Hematopoietic multipotent progenitor cell treated with erythropoietin and hydrocortisone succinate and interleukin-3 and kit ligand, for 6 days (in vitro differentiated cells): ENCODE measurements at regions not wholly inside any gene's neighbourhood (a gene's known extent, or its start where the extent isn't known, plus 50 kb on each side); places are given as distances from the start of the nearest gene placed in this dataset.
"Not testable (repeated sequence)": the region's sequence is repeated elsewhere in the genome, so short reads cannot be mapped to it uniquely, and the experiment has no call there.

Source experiments
- DNase-seq: peaks from one replicate; pipeline ENCODE4 v3.0.0-alpha.2; 2015

DNA sequence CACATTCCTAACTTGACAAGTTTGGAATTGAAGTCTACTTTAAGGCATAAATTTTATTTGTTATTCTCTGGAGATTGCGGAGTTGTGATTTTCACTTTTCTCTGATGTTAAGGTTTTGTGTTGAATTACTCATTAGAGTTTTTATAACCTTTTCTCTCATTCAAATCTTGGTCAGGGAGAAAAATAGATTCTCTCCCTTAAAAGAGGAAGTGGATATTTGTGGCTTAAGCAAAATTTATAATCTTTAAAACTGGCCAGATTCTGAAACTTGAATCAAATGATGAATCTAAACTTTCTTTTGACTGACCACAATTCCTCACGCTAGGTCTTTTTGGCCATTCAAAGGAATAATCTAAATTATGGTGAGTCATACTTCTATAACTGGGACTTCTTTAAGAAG, 361.4 kb downstream of the TEX13C start:
- no peak for DNase-seq

DNA sequence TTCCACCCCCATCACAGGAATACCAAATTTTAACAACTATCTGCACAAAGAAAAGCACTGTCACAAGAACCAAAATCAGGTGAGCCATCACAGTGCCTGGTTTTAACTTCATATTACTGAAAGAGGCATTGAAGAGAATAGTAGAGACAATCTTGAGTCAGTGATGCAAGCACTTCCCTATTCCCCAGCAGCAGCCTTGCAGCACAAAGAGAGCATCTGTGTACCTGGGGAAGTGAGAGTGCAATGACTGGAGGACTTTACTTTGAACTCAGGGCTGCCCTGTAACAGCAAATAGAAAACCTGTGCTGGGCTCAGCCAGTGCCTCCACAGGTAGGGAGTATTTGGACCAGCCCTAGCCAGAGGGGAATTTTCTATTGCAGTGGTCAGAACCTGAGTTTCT, 361.8 kb downstream of the TEX13C start:
- no peak for DNase-seq

DNA sequence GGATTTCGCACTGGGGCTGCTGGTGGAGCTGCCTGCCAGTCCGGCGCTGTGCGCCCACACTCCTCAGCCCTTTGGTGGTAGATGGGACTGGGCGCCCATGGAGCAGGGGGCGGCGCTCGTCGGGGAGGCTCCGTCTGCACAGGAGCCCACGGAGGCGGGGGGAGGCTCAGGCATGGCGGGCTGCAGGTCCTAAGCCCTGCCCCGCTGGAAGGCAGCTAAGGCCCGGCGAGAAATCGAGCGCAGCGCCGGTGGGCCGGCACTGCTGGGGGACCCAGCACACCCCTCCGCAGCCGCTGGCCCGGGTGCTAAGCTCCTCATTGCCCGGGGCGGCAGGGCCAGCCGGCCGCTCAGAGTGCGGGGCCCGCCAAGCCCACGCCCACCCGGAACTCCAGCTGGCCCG, 370.9 kb downstream of the TEX13C start:
- DNase-seq: not testable (repeated sequence)

DNA sequence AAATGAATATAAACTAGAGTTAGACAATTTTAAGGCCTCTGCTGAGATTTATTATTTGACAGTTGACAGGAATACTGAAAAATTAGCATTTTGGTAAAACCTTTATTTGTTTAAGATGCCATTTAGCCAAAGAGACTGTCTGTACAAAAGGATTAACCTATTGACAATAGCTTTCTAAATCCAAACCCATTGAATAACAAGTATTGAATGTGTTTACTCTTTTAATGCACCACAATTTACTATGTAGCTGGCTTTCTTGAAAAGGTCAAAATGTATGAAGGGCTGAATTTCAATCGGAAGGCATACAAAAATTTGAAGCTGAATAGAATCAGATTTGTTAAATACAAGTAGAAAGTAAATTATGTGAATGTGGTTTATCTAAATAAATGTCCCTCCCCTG, 374.5 kb downstream of the TEX13C start:
- no peak for DNase-seq

DNA sequence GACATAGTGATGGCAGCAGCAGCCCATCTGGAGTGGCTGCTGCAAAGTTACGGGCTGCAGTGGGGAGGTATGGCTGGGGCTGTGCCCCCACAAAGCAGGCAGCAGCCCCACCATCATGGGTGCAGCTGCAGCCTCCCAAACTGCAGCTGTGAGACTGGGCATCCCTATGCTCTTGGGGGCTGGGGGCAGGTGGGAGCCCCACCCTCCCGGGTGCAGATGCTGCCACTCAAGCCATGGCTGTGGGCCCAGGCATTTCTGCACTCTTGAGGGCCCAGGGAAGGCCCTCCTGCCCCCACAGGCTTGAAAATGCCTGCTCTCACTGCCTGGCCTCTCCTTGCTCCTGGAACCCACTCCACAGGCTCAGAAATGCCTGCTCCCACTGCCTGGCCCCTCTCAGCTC, 389.4 kb downstream of the TEX13C start:
- no peak for DNase-seq

DNA sequence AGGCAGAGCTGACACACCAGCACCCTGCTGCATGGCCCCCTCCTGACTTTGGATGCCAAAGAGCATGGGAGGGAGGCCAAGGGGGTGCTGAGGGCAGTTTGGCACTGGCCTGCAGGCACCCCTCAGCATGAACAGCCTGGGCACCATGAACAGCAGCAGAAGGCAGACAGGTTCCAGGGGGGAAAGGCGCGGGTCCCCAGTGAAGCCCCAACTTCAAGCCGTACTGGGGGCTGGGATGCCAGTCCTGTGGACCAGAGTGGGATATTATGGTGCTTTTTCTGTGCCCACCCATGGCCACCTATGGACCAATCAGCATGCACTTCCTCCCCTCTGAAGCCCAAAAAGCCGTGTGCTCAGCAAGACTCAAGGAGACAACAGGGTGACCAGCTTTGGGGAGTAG, 389.9 kb downstream of the TEX13C start:
- DNase-seq: no peak

DNA sequence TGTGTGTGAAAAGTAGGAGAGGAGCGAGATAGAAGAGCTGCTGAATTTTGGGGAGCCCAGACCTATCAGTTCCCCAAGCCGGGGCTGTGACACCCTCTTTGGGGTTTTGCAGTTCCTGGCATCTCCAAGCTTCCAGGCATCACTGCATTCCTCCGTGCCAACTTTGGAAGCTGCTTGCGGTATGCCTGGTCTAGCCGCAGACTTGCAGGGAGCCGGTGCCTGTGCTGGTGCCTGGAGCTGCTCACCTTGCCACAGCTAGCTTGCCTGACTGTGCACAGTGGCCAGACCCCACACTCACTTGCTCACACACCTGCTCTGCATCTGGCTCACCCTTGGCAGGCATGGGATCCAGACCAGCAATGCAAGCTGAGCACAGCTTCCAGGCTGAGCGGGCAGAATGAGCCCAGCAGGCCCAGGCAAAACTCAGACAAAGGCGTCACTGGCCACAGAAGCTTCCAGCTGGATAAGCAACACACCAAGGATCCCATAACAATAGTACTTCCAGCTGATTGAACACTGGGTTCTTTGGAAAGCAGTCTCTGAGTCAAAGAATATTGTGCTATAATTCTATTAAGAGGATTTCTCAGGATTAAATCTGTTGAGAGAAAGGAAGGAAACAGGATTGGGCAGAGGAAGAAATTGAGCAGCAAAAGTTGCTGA, 390.9 kb downstream of the TEX13C start:
- no peak for DNase-seq

DNA sequence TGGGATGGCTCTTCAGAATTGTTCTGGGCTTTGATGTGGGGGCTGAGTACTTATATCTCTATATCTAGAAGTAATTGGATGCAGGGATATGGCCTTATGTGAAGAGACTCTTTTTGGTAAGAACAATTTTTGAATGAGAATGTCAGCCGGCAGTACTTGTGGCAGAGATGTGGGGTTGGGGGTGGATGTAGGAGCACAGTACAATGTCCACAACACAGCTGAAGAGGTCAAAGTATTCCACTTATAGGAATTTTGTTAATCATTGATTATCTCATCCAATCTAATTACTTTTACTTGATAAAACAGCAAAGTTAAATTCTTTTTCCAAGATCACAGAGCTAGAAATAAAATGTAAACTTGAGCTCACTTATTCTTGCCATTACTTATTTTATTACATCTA, 391.4 kb downstream of the TEX13C start:
- DNase-seq: no peak

DNA sequence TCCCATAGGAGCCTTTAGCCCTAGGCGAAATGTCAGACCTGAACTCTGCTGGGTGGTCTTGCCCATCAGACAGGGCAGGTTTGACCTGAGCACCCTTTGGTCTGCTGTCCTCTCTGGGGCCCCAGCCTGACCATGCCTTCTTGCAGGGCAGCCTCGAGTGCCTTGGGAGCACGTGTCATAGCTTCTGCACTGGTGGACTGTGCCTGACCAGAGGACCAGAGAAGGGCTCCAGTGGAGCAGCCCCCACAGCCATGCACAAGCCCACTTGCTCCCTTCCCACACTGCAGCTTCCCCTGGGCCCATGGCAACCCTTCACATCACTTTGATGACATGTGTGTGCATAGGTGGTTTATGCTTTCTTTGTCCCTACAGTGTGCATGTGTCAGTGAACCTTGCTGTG, 394.0 kb downstream of the TEX13C start:
- DNase-seq: no peak

DNA sequence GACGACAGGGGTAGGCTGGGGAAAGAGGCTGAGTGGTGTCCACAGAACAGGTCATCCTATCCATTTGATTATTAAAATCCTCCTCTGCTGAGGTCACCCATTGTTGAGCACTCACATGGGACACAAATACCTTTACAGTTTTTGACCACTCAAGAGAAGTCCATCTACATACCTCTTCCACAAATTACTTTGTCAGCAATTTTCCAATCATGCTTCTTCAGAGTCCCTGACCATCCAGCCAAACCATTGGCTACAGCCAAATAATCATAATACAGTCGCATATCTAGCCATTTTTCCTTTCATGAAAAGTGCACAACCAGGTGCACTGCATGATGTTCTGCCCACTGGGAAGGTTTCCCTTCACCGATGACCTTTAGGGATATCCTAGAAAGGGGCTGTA, 407.4 kb downstream of the TEX13C start:
- no peak for DNase-seq

DNA sequence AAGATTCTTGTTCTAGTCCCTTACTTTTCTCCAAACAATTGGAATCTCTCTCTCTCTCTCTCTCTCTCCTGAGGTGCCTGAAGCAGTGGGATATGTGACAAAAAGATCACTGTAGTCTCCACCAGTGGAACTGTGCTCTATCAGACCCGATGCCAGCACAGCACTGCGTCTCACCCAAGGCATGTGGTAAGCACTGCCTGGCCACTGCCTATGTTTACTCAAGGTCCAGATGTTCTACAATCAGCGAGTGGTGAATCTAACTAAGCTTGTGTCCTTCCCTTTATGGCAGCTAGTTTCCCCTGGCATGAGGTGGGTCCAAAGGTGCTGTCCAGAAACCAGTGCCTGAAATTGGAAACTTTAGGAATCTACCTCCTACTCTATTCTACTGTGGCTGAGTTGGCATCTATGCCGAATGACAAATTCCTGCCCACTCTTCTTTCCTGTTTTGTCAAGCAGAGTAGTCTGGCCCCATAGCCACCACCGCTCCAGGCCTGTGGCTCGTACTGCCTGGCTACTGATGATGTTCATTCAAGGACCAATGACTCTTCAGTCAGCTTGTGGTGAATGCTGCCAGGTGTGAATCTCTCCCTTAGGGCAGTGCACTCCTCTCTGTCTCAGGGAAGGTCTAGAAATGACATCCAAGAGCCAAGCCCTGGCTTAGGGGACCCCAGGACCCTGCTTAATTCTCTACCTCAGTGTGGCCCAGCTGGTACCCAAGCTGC, 416.5 kb downstream of the TEX13C start:
- DNase-seq: no peak

DNA sequence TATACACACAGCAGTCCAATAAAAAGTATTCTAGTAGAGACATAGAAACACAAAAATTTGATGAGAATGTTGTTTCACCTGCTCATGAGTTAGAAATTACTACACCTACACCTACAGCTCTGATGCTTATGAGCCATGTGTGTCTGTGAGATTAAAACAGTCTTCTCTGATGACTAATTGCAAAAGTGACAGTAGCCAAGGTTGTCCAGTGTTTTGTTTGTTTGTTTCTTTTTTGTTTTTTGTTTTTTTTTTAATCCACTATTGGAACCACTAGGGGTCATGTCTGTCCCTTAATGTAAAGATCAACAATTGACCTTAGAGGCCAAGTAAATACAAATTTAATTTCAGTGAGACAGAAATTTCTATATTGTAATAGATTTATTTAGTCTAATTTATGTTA, 423.1 kb downstream of the TEX13C start:
- DNase-seq: no peak

DNA sequence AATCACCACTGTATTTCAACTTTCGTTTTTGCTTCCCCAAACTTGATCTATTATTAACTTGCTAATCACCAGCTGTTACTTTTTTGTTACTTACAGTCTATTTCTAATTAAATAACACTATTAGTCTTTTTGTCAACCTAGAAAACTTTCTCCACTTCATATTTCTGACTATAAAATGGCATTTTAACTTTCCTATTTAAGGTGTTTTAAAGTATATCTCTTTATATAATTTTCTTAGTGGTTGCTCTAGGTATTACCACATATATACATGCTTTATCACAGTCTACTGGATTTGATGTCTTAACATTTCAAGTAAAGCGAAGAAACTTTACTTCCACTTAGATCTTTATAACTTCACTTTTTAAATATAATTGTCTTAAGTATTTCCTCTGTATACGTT, 421.2 kb downstream of the DCAF12L2 start:
- no peak for DNase-seq

DNA sequence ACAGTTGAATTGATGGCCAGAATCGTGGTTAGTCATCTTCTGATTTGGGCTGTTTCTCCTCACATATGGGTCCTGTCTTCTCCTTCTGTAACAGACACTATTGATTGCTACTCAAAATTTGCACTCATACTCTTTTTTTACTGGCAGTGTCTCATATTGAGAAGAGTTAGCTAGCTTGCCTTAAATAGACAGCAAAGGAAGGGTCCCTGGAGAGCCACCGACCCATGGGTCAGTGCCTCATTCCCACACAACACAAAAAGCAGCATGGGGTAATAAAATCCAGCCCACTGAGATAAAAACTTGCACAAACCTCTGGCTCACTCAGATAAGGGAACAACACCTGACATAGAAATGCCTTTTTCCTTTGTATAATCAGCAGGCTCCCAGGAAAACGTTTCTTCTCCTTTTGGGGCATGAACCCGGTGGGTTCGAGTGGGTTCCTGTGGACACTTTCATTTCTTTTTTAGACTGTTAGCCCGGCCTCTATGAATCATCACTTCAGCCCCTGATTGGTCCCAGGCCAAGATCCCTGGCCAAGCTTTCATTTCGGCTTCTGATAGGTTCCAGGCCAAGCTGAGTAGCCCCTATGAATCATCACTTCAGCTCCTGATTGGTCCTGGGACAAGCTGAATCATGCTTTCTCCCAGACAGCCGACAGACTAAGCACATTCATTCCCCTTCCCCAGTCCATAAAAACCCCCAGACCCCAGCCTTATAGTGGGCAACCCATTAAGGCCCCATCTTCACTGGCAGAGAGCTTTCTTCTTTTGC, 408.1 kb downstream of the DCAF12L2 start:
- DNase-seq: no peak

DNA sequence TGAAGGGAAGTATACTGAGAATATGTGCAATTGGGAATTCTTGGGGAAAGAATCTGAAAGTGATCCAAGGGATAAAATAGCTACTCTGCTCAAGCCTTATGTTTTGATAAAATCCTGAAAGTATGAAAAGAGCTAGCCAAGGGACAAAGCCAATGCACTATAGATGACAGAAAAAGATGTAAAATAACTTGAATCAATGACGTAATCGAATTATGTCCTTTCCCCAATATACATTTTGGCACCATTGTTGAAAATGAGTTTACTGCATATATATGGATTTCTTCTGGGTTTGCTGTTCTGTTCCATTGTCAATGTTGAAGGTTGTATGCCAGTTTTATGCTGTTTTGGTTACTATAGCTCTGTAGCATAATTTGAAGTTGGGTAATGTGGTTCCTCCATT, 407.3 kb downstream of the DCAF12L2 start:
- DNase-seq: no peak

DNA sequence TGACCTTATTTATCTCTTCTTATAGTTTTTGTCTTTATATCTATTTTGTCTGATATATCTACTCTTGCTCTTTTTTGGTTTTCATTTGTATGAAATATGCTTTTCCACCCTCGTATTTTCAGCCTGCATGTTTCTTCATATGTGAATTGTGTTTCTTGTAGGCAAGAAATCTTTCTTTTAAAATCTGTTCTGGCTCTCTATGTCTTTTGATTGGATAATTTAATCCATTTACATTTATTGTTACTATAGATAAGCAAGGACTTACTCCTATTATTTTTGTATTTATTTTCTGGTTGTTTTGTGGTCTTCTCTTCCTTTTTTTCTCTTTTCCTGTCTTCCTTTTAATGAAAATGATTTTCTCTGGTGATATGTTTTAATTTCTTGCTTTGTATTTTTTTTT, 403.1 kb downstream of the DCAF12L2 start:
- DNase-seq: no peak

DNA sequence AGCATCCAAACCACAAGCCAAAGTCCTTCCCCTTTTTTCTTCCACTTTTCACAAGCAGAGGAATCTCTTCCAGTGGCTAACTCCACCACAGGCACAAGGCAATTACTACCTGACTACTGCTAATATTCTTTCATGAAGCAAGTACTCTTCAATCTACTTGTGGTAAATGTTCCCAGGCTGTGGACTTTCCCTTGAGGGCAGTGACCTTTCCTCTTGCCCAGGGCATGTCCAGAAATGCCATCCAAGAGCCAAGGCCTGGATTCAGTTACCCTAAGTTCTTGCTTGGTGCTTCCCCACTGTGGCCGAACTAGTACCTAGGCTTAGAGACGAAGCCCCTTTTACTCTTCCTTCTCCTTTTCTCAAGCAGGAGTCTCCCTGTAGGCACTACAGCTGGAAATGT, 400.7 kb downstream of the DCAF12L2 start:
- no peak for DNase-seq

DNA sequence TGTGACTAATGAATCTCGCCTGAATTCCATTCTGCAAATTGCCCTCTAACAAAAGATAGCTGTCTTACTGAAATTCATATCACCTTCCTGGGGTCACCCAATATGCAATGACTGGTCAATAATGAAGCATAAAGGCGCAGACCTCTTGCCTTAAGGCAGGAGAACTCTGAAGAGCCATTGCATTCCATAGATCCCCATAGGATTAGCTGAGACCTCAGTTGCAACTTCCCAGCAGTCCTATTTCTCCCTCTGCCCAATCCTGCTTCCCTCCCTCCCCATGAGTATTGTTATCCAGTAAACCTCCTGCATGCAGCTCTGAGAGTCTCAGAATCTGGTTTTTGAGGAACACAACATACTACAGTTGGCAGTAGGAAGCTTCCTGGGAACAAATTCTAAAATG, 396.5 kb downstream of the DCAF12L2 start:
- DNase-seq: no peak

DNA sequence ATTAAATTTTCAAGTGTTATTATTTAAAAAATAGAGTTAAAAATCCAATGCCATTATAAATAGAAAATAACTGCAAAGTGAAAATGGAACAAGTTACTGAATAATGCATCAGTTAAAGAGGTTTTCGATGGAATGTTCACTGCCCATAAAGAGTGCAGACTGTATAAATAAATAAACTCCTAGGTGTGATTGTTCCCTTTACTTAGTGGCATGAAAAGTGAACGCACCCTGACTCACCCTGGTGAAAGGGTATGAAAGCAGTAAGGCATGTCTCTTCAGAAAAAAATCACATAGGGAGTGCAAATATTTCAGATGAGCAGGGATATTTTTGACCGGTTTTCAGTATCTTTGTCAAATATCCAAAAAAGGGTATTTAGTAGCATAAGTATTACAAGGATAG, 387.8 kb downstream of the DCAF12L2 start:
- no peak for DNase-seq

DNA sequence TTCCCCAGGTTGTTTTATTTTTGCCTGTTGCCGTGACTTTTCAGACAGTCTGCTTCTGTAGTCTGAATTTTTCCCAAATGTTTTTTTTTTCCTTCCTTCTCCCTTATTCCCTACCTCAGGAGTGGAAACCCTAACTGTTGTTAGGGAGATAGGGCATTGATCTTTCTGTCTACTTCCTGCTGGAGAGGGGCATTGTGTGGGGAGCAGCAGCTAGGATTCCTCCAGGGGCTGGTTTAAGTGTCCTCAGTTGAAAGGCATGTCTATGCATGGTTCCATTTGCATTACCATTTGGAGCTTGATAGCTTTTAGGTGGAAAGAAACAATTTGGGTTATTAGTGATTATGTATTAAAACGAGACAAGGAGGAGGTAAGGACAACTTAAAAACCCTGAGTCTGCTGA, 383.9 kb downstream of the DCAF12L2 start:
- no peak for DNase-seq

DNA sequence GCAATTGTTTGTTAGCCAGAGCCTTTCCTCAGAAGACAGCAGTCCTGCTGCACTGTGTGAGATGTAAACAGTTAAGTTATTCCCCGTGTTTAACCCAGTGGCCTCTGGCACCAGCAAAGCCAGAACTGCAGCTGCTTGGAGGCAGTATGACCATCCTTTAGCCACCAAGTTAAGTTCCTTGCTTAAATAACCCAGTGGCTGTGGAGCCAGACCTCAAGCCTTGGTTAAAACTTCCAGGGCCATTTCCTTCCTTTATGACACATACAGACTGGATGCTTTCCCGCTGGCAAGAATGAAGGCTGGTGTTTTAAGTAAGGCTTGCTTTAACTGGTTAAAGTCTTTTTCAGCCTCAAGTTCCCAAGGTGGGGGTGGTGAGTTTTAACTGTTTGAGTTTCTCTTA, 379.8 kb downstream of the DCAF12L2 start:
- no peak for DNase-seq

DNA sequence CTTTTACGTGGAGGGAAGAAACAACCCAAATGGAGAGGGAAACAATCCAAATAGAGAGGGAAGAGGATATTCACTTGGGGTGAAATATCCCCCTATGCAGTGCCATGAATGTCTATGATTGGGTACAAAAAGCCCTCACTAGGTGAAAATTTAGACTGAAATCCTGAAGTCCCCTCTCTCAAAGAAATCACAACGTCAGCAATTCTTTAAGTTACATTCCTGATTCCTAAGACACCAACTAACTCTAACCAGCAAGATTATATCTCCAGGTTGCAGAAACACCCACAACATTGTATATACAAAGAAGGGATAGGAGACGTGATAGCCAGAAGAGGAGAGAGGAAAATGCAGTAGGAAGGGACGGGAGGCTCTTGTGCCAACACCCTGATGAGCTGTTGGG, 374.3 kb downstream of the DCAF12L2 start:
- no peak for DNase-seq

DNA sequence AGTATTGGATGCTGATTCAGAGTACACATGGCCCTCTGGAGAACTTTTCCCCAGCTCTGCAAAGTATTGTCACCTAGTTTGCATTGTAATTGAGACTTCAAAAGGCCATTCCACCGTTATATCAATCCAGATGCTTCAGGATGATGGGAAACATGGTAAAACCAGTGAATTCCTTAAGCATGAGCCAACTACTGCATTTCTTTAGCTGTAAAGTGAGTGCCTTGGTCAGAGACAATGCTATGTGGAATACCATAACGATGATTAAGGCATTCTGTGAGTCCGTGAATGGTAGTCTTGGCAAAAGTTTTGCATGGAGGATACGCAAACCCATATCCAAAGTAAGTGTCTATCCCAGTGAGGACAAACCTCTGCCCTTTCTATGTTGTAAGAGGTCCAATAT, 355.2 kb downstream of the DCAF12L2 start:
- DNase-seq: no peak

DNA sequence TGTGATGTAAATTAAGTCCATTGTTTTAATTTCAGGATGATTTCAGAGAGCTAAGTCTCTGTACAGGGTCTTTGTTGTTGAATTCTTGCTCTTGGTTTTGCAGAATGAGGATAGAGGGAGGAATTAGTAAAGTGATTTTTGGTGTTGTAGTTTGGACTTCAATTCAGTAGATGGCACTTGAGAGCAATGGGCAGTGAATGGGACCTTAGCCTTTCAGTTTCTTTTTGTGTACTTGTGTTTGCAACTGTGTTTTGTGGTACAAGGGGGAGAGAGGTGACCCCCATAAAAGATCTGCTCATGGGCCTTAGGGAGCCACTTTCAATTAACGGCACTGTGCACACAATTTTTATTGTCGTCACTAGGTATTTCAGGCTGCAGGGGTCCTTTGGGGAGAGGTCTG, 340.0 kb downstream of the DCAF12L2 start:
- DNase-seq: no peak
